ENCODE measurements at regions not wholly inside any gene's neighbourhood (a gene's known extent, or its start where the extent isn't known, plus 50 kb on each side); places are given as distances from the start of the nearest gene placed in this dataset.

DNA sequence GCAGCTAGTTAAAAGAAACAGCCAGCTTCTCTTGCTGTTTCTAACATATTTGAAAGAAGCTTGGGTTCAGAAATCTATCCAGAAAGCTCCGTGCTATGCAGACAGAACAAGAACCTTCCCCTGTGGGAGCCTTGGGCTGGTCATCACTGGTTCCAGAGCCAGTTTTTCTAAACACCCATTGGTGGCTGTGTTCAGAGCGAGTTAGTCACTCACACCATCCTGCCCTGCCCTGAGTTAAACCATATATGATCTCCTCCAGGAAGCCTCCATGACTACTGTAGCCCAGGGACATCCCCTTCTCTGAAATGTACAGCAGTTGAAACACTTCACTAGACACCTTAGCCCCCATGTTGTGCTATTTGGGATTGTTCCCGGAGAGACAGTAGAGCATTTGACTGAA lies 200.8 kb upstream of the SGCG start:
- no peak for DNase-seq (ENCODE audit: low read depth)
- TF ChIP-seq, protein P1, sequence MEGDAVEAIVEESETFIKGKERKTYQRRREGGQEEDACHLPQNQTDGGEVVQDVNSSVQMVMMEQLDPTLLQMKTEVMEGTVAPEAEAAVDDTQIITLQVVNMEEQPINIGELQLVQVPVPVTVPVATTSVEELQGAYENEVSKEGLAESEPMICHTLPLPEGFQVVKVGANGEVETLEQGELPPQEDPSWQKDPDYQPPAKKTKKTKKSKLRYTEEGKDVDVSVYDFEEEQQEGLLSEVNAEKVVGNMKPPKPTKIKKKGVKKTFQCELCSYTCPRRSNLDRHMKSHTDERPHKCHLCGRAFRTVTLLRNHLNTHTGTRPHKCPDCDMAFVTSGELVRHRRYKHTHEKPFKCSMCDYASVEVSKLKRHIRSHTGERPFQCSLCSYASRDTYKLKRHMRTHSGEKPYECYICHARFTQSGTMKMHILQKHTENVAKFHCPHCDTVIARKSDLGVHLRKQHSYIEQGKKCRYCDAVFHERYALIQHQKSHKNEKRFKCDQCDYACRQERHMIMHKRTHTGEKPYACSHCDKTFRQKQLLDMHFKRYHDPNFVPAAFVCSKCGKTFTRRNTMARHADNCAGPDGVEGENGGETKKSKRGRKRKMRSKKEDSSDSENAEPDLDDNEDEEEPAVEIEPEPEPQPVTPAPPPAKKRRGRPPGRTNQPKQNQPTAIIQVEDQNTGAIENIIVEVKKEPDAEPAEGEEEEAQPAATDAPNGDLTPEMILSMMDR (conservative IDR thresholded peaks at IDR 0.05; ENCODE audit: low read length), result no peak
- no peak overlapping the region for H3K4me3 ChIP-seq (ENCODE audit: low read length)

GRCh38 chr13:22980936-22981335 lies 199.8 kb upstream of the SGCG start:
- TF ChIP-seq, protein P1 (conservative IDR thresholded peaks at IDR 0.05; ENCODE audit: low read length), result no peak
- H3K4me3 ChIP-seq (ENCODE audit: low read length), result no peak overlapping the region
- DNase-seq (ENCODE audit: low read depth), result no peak

- no peak for DNase-seq (ENCODE audit: low read depth)
- TF ChIP-seq, protein P1 (conservative IDR thresholded peaks at IDR 0.05; ENCODE audit: low read length), result no peak
- no peak overlapping the region for H3K4me3 ChIP-seq (ENCODE audit: low read length)
Measured at GRCh38 chr13:22993148-22993547, 187.6 kb upstream of the SGCG start.

- DNase-seq (ENCODE audit: low read depth), result no peak
- no peak overlapping the region for H3K4me3 ChIP-seq (ENCODE audit: low read length)
- TF ChIP-seq, protein P1 (conservative IDR thresholded peaks at IDR 0.05; ENCODE audit: low read length), result no peak
Measured at GRCh38 chr13:23003446-23003845, 177.3 kb upstream of the SGCG start.

DNA sequence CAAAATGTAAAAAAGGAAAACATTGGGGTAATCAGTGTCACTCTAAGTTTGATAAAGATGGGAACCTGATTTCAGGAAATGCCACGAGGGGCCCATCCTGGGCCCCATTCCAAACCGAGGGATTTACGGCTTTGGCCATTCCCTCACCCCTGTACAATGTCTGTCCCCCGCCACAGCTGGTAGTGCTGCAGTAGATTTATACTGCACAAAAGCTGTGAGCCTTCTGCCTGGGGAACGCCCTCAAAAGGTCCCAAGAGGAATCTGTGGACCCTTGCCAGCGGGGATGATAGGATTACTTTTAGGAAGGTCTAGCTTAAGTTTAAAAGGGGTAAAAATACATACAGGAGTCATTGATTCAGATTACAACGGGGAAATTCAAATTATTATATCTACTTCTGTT lies 173.4 kb upstream of the SGCG start:
- TF ChIP-seq, protein P1 (conservative IDR thresholded peaks at IDR 0.05; ENCODE audit: low read length), result no peak
- no peak overlapping the region for H3K4me3 ChIP-seq (ENCODE audit: low read length)
- no peak for DNase-seq (ENCODE audit: low read depth)

- no peak for DNase-seq (ENCODE audit: low read depth)
- no peak overlapping the region for H3K4me3 ChIP-seq (ENCODE audit: low read length)
- TF ChIP-seq, protein P1 (conservative IDR thresholded peaks at IDR 0.05; ENCODE audit: low read length), result no peak
Measured at GRCh38 chr13:23018143-23018542, 162.6 kb upstream of the SGCG start.

GRCh38 chr13:23020246-23020843 lies 160.4 kb upstream of the SGCG start:
- H3K4me3 ChIP-seq (ENCODE audit: low read length), result no peak overlapping the region
- TF ChIP-seq, protein P1 (conservative IDR thresholded peaks at IDR 0.05; ENCODE audit: low read length), result peak; percentile 90
- peak; percentile 55 for DNase-seq (ENCODE audit: low read depth)

Data from AG10803 (cell line).